ENCODE measurements at regions not wholly inside any gene's neighbourhood (a gene's known extent, or its start where the extent isn't known, plus 50 kb on each side); places are given as distances from the start of the nearest gene placed in this dataset.

GRCh38 chr21:27017246-27017645 is 50.4 kb upstream of the ADAMTS5 start:
- in situ Hi-C loops (cut with HindIII; ENCODE audit: low sequenced_read_pairs) = no loop called here
- DNase-seq (ENCODE audit: low read depth) = no peak
- no peak for TF ChIP-seq CTCF (IDR thresholded peaks at IDR 0.05; ENCODE audit: low read depth, low read length, missing control alignments)
- H3K4me3 ChIP-seq (ENCODE audit: low read depth, low read length) = no peak overlapping the region

Measured in astrocyte of the cerebellum (primary cell).